HCT116 (cell line): ENCODE measurements at regions not wholly inside any gene's neighbourhood (a gene's known extent, or its start where the extent isn't known, plus 50 kb on each side); places are given as distances from the start of the nearest gene placed in this dataset.

ENCODE experiments used
- ATAC-seq: fragments of 200-7000 bp; cut with Tn5 transposase; 2 replicates; pipeline ENCODE4 v1.9.1; 2020; ENCODE audit warnings: mild to moderate bottlenecking, moderate library complexity
- BruUV-seq: library from RNA; stranded (reverse); fragments of 400-500 nt; replicated peaks from 2 replicates; lab custom pipeline; 2021; lab: Mats Ljungman, UMichigan
- CTCF ChIA-PET: fragments of 300-600 bp; sonication (Branson Sonifier 250); formaldehyde crosslinking; loops from one replicate; lab custom pipeline; 2021; ENCODE audit warnings: antibody characterized with exemption; lab: Charles Lee
- POLR2A ChIA-PET: fragments of 300-600, 350-600 bp; sonication (Branson Sonifier 250); formaldehyde crosslinking; loops from one replicate; lab custom pipeline; 2021; ENCODE audit warnings: antibody characterized with exemption; lab: Charles Lee
- RAD21 ChIA-PET, 2 experiments: fragments of 300-600 bp; sonication (Branson Sonifier 250); formaldehyde crosslinking; loops; one replicate each; lab custom pipeline; 2023; ENCODE audit warnings: low total read pairs in 2 of 2; ENCODE audit not compliant: uncharacterized antibody in 2 of 2, unreplicated experiment in 2 of 2, low non-redundant PET in 1 of 2; lab: Charles Lee
- DNase-seq: peaks from one replicate; pipeline ENCODE4 v3.0.0-alpha.2; 2010; ENCODE audit warnings: low read depth, low spot score
- H2AFZ ChIP-seq: fragments of 200-600 bp; shearing (Covaris generic), sonication (generic); 2 replicates; pipeline ENCODE4 v1.6.1; 2017; ENCODE audit warnings: low read depth, mixed run types, mixed read lengths, antibody characterized with exemption, low read length; ENCODE audit not compliant: poor library complexity, severe bottlenecking
- H3K27ac ChIP-seq: 2 replicates; pipeline ENCODE4 v1.5.1; 2012; ENCODE audit warnings: low read depth, low read length
- H3K27me3 ChIP-seq: fragments of 200-600 bp; sonication (generic); 2 replicates; pipeline ENCODE4 v1.6.1; 2016; ENCODE audit warnings: mixed run types, low read length, mixed read lengths; ENCODE audit not compliant: insufficient read depth
- H3K36me3 ChIP-seq, 2 experiments: fragments of 200-500 bp in 1 of 2; fragments of 200-600 bp in 1 of 2; sonication (Bioruptor generic) in 1 of 2; sonication (generic) in 1 of 2; 2 replicates each; pipeline versions ENCODE4 v1.5.1 to v1.6.1; 2014 to 2016; ENCODE audit warnings: low read length in 2 of 2, inconsistent platforms in 1 of 2, mixed read lengths in 1 of 2, mixed run types in 1 of 2; ENCODE audit not compliant: insufficient read depth in 2 of 2, control insufficient read depth in 1 of 2
- H3K4me1 ChIP-seq, 2 experiments: fragments of 200-600 bp in 1 of 2; sonication (generic) in 1 of 2; 2 replicates each; pipeline versions ENCODE4 v1.5.1 to v1.6.1; 2012 to 2017; ENCODE audit warnings: low read length in 2 of 2, inconsistent platforms in 1 of 2, mild to moderate bottlenecking in 1 of 2, mixed read lengths in 1 of 2, mixed run types in 1 of 2, moderate library complexity in 1 of 2; ENCODE audit not compliant: insufficient read depth in 2 of 2, control insufficient read depth in 1 of 2
- H3K4me2 ChIP-seq: fragments of 200-600 bp; sonication (generic); 2 replicates; pipeline ENCODE4 v1.6.1; 2017; ENCODE audit warnings: mixed run types, low read length, mixed read lengths
- H3K4me3 ChIP-seq, 2 experiments: fragments of 200-600 bp in 1 of 2; sonication (generic) in 1 of 2; replicated peaks in 1 of 2; 2 replicates each; pipeline ENCODE4 v1.5.1; 2011 to 2016; ENCODE audit warnings: low read length in 2 of 2, control low read depth in 1 of 2, low read depth in 1 of 2, mild to moderate bottlenecking in 1 of 2, mixed read lengths in 1 of 2, mixed run types in 1 of 2
- H3K79me2 ChIP-seq: fragments of 200-600 bp; sonication (generic); 2 replicates; pipeline ENCODE4 v1.6.1; 2017; ENCODE audit warnings: mild to moderate bottlenecking, mixed run types, low read length, moderate library complexity, mixed read lengths; ENCODE audit not compliant: insufficient read depth
- H3K9ac ChIP-seq: fragments of 200-600 bp; sonication (generic); 2 replicates; pipeline ENCODE4 v1.6.1; 2016; ENCODE audit warnings: low read length, mixed read lengths
- H3K9me2 ChIP-seq: fragments of 200-600 bp; sonication (generic), shearing (Covaris generic); 2 replicates; pipeline ENCODE4 v1.6.1; 2017; ENCODE audit warnings: mixed run types, mild to moderate bottlenecking, moderate library complexity; ENCODE audit not compliant: insufficient read depth
- H3K9me3 ChIP-seq, 2 experiments: fragments of 200-500 bp in 1 of 2; fragments of 200-600 bp in 1 of 2; sonication (Bioruptor generic) in 1 of 2; sonication (generic) in 1 of 2; 2 replicates each; pipeline ENCODE4 v1.6.1; 2014 to 2017; ENCODE audit warnings: low read length in 2 of 2, mixed read lengths in 2 of 2, inconsistent platforms in 1 of 2, low read depth in 1 of 2, mild to moderate bottlenecking in 1 of 2, mixed run types in 1 of 2, moderate library complexity in 1 of 2; ENCODE audit not compliant: control insufficient read depth in 1 of 2, insufficient read depth in 1 of 2
- H4K20me1 ChIP-seq: fragments of 200-600 bp; sonication (generic), shearing (Covaris generic); 2 replicates; pipeline ENCODE4 v1.6.1; 2017; ENCODE audit warnings: mixed run types, mild to moderate bottlenecking, moderate library complexity; ENCODE audit not compliant: insufficient read depth
- CBX3 ChIP-seq: IDR thresholded peaks from 2 replicates; pipeline ENCODE4 v1.6.1; 2012; ENCODE audit warnings: low read depth
- CEBPB ChIP-seq: IDR thresholded peaks from 2 replicates; pipeline ENCODE4 v1.6.1; 2012; ENCODE audit warnings: low read depth
- ELF1 ChIP-seq: IDR thresholded peaks from 2 replicates; pipeline ENCODE4 v1.6.1; 2012; ENCODE audit warnings: low read depth, borderline replicate concordance
- EZH2 ChIP-seq: fragments of 200-600 bp; sonication (generic); IDR thresholded peaks from 2 replicates; pipeline ENCODE4 v1.6.1; 2017; ENCODE audit warnings: antibody characterized with exemption, mixed run types
- FOSL1 ChIP-seq: IDR thresholded peaks from 2 replicates; pipeline ENCODE4 v1.6.1; 2012; ENCODE audit warnings: low read depth
- JUND ChIP-seq: IDR thresholded peaks from 2 replicates; pipeline ENCODE4 v1.6.1; 2012
- POLR2AphosphoS5 ChIP-seq: IDR thresholded peaks from 2 replicates; pipeline ENCODE4 v1.6.1; 2011; ENCODE audit warnings: mild to moderate bottlenecking, low read depth, low read length, moderate library complexity
- SIN3A ChIP-seq: IDR thresholded peaks from 2 replicates; pipeline ENCODE4 v1.6.1; 2012; ENCODE audit warnings: low read depth
- SP1 ChIP-seq: IDR thresholded peaks from 2 replicates; pipeline ENCODE4 v1.6.1; 2012; ENCODE audit warnings: low read depth
- SRF ChIP-seq: IDR thresholded peaks from 2 replicates; pipeline ENCODE4 v1.6.1; 2012; ENCODE audit warnings: low read depth
- TCF7L2 ChIP-seq: IDR thresholded peaks from 2 replicates; pipeline ENCODE4 v1.7.0; 2011; ENCODE audit warnings: borderline replicate concordance, inconsistent platforms; ENCODE audit not compliant: insufficient read depth, insufficient read length; ENCODE audit errors: extremely low read depth
- YY1 ChIP-seq: IDR thresholded peaks from 2 replicates; pipeline ENCODE4 v1.6.1; 2011; ENCODE audit warnings: low read length, low read depth, moderate library complexity, mild to moderate bottlenecking; ENCODE audit not compliant: insufficient replicate concordance; ENCODE audit errors: extremely low read depth
- intact Hi-C: fragments of 100-400 bp; cut with micrococcal nuclease; formaldehyde crosslinking; loops from 2 replicates; pipeline ENCODE4 v1.10.0; 2022
- TF ChIP-seq, protein P1 (sequence below): IDR thresholded peaks from 2 replicates; pipeline ENCODE4 v1.6.1; 2012
- TF ChIP-seq, protein P2 (sequence below): IDR thresholded peaks from 2 replicates; pipeline ENCODE4 v1.6.1; 2012
- TF ChIP-seq, protein P3 (sequence below): IDR thresholded peaks from 2 replicates; pipeline ENCODE4 v1.6.1; 2011; ENCODE audit warnings: mild to moderate bottlenecking, low read length, moderate library complexity; ENCODE audit not compliant: insufficient replicate concordance; ENCODE audit errors: extremely low read depth
- TF ChIP-seq, protein P4 (sequence below), 3 experiments: fragments of 200-600 bp in 1 of 3; sonication (generic) in 1 of 3; IDR thresholded peaks in 2 of 3; conservative IDR thresholded peaks in 1 of 3; 2 replicates each; pipeline ENCODE4 v1.5.1; 2012 to 2017; ENCODE audit warnings: low read depth in 2 of 3, low read length in 2 of 3, antibody characterized with exemption in 1 of 3, borderline replicate concordance in 1 of 3, control low read depth in 1 of 3, mild to moderate bottlenecking in 1 of 3, mixed read lengths in 1 of 3, mixed run types in 1 of 3, moderate library complexity in 1 of 3; ENCODE audit not compliant: insufficient read depth in 1 of 3
- TF ChIP-seq, protein P5 (sequence below): IDR thresholded peaks from 2 replicates; pipeline ENCODE4 v1.6.1; 2012; ENCODE audit warnings: low read depth

DNA sequence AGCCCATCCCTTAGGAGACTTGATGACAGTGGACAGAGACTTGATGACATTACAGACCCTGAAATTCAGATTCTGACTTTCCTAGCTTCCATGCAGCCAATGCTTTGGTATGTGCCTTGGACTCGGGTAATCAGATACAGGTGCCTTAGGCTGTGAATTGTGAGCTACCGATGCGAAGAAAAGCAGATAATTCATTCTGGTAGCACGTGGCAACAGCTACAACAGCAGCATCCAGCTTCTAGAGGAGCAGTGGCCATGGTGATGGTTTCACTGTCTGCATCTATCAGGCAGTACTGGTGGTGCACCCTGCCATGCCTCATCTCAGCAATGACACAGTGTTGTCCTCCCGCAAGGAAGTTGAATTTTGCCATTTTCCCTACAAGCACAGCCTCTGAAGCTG, 126.9 kb upstream of the TAPT1 start (continued):
- TF ChIP-seq, protein P1, sequence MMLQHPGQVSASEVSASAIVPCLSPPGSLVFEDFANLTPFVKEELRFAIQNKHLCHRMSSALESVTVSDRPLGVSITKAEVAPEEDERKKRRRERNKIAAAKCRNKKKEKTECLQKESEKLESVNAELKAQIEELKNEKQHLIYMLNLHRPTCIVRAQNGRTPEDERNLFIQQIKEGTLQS = no peak
- TF ChIP-seq CEBPB = no peak
- TF ChIP-seq FOSL1 = no peak
- no peak for TF ChIP-seq SIN3A
- TF ChIP-seq, protein P2, sequence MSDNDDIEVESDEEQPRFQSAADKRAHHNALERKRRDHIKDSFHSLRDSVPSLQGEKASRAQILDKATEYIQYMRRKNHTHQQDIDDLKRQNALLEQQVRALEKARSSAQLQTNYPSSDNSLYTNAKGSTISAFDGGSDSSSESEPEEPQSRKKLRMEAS = no peak
- TF ChIP-seq EZH2 = no peak

DNA sequence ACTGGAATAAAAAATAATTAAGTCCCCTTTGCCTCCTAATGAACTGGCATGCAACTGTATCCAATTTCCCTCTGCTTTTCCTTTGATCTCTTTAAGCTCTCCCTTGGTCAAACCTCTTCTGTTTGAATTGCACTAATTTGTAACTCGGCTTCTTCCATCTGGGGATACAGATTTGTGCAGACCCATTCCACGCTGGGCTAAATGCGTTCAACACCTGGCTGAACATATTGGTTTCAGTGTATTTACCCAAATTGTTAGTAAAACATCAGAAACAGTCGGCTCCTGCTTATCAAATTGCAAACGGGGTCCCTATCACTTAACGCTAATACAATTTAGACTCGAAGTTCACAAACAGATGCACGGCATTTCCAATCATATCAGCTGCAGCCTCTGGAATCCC, 124.9 kb upstream of the TAPT1 start:
- ATAC-seq (no peak), DNase-seq (no peak)
- H3K4me1 ChIP-seq = no peaks in the 10 kb centered on the region
- H3K4me3 ChIP-seq = no peak overlapping the region
- H2AFZ ChIP-seq = no peak overlapping the region
- H3K9ac ChIP-seq = no peak overlapping the region
- no peaks in the 10 kb centered on the region for H4K20me1 ChIP-seq
- intact Hi-C loops = no loop called here
- H3K9me3 ChIP-seq = no peaks in the 10 kb centered on the region
- no peaks in the 10 kb centered on the region for H3K79me2 ChIP-seq
- CTCF ChIA-PET = no interaction called here
- POLR2A ChIA-PET = no interaction called here
- no peak overlapping the region for H3K27ac ChIP-seq
- RAD21 ChIA-PET = no interaction called here
- BruUV-seq = no TSS peak
- H3K4me2 ChIP-seq = no peak overlapping the region
- no peaks in the 10 kb centered on the region for H3K9me2 ChIP-seq
- peaks cover 51% of the 10 kb centered on the region for H3K27me3 ChIP-seq
- H3K36me3 ChIP-seq = no peaks in the 10 kb centered on the region
- TF ChIP-seq ELF1 (no peak), CBX3 (no peak), SRF (no peak), SP1 (no peak), JUND (no peak), POLR2AphosphoS5 (no peak), CEBPB (no peak), FOSL1 (no peak), TCF7L2 (no peak), EZH2 (no peak), YY1 (no peak)
- TF ChIP-seq, protein P3, sequence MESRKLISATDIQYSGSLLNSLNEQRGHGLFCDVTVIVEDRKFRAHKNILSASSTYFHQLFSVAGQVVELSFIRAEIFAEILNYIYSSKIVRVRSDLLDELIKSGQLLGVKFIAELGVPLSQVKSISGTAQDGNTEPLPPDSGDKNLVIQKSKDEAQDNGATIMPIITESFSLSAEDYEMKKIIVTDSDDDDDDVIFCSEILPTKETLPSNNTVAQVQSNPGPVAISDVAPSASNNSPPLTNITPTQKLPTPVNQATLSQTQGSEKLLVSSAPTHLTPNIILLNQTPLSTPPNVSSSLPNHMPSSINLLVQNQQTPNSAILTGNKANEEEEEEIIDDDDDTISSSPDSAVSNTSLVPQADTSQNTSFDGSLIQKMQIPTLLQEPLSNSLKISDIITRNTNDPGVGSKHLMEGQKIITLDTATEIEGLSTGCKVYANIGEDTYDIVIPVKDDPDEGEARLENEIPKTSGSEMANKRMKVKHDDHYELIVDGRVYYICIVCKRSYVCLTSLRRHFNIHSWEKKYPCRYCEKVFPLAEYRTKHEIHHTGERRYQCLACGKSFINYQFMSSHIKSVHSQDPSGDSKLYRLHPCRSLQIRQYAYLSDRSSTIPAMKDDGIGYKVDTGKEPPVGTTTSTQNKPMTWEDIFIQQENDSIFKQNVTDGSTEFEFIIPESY = no peak
- TF ChIP-seq, protein P1 = no peak
- TF ChIP-seq, protein P4, sequence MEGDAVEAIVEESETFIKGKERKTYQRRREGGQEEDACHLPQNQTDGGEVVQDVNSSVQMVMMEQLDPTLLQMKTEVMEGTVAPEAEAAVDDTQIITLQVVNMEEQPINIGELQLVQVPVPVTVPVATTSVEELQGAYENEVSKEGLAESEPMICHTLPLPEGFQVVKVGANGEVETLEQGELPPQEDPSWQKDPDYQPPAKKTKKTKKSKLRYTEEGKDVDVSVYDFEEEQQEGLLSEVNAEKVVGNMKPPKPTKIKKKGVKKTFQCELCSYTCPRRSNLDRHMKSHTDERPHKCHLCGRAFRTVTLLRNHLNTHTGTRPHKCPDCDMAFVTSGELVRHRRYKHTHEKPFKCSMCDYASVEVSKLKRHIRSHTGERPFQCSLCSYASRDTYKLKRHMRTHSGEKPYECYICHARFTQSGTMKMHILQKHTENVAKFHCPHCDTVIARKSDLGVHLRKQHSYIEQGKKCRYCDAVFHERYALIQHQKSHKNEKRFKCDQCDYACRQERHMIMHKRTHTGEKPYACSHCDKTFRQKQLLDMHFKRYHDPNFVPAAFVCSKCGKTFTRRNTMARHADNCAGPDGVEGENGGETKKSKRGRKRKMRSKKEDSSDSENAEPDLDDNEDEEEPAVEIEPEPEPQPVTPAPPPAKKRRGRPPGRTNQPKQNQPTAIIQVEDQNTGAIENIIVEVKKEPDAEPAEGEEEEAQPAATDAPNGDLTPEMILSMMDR (IDR thresholded peaks at IDR 0.05 in 2 of 3, conservative IDR thresholded peaks at IDR 0.05 in 1 of 3; ENCODE audit: borderline replicate concordance in 1 of 3, insufficient read depth in 1 of 3, low read depth in 2 of 3, low read length in 2 of 3) = no peak
- TF ChIP-seq, protein P5, sequence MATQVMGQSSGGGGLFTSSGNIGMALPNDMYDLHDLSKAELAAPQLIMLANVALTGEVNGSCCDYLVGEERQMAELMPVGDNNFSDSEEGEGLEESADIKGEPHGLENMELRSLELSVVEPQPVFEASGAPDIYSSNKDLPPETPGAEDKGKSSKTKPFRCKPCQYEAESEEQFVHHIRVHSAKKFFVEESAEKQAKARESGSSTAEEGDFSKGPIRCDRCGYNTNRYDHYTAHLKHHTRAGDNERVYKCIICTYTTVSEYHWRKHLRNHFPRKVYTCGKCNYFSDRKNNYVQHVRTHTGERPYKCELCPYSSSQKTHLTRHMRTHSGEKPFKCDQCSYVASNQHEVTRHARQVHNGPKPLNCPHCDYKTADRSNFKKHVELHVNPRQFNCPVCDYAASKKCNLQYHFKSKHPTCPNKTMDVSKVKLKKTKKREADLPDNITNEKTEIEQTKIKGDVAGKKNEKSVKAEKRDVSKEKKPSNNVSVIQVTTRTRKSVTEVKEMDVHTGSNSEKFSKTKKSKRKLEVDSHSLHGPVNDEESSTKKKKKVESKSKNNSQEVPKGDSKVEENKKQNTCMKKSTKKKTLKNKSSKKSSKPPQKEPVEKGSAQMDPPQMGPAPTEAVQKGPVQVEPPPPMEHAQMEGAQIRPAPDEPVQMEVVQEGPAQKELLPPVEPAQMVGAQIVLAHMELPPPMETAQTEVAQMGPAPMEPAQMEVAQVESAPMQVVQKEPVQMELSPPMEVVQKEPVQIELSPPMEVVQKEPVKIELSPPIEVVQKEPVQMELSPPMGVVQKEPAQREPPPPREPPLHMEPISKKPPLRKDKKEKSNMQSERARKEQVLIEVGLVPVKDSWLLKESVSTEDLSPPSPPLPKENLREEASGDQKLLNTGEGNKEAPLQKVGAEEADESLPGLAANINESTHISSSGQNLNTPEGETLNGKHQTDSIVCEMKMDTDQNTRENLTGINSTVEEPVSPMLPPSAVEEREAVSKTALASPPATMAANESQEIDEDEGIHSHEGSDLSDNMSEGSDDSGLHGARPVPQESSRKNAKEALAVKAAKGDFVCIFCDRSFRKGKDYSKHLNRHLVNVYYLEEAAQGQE = no peak
- TF ChIP-seq, protein P2 = no peak
